Left ventricle myocardium superior (tissue), 1 donor: ENCODE measurements at regions not wholly inside any gene's neighbourhood (a gene's known extent, or its start where the extent isn't known, plus 50 kb on each side); places are given as distances from the start of the nearest gene placed in this dataset.
"Not testable (repeated sequence)": the region's sequence is repeated elsewhere in the genome, so short reads cannot be mapped to it uniquely, and the experiment has no call there.

ENCODE experiments used
- ATAC-seq: fragments of 200-7000 bp; cut with Tn5 transposase; one replicate; pipeline ENCODE4 v1.9.1; 2020; ENCODE audit warnings: mild to moderate bottlenecking, moderate library complexity
- DNase-seq: peaks from one replicate; pipeline ENCODE4 v3.0.0-alpha.2; 2020
- intact Hi-C: fragments of 100-400 bp; cut with micrococcal nuclease; formaldehyde crosslinking; loops from one replicate; pipeline ENCODE4 v1.11.0; 2022
- donor health status: DM: no; HTN: yes; CAD: no; lungs with severe emphysema.

DNA sequence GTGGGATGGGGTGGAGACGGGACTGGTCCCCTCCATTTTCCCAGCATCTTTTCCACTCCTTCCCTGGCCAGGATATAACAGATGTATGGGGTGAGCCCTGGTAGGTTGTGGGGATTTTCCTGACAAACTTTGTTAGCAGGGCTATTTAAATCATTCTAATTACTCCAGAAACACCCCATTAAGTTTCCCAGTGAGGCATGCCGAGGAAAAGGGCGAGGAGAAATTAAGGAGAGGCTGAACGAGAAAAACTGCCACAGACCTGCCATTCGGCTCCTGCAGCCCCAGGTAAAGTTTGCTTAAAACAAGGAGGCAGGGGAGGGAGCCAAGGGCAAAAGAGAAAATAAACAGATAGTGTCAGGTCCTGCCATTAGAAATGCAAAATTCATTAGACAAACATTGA is 428.2 kb downstream of the BUD13 start:
- intact Hi-C loops: no loop called here
- no peak for ATAC-seq
- no peak for DNase-seq

DNA sequence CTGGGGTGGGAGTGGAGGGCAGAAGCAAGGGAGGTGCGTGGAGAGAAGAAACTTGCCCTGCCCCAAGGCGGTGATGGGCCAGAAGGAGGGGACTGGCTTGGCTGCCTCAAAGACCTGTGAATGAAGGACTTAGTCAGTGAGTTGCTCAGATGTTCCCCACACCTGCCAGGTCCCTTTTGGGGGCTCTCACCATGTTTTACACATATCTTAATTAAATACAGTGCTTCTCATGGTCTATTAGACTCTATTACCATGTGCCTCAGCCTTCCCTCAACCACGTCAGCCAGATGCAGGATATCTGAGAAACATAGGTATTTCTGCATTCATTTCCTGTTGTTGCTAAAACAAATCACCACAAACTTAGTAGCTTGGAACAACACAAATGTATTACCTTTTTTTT is 429.5 kb downstream of the BUD13 start:
- intact Hi-C loops: no loop called here
- DNase-seq (no peak), ATAC-seq (no peak)

DNA sequence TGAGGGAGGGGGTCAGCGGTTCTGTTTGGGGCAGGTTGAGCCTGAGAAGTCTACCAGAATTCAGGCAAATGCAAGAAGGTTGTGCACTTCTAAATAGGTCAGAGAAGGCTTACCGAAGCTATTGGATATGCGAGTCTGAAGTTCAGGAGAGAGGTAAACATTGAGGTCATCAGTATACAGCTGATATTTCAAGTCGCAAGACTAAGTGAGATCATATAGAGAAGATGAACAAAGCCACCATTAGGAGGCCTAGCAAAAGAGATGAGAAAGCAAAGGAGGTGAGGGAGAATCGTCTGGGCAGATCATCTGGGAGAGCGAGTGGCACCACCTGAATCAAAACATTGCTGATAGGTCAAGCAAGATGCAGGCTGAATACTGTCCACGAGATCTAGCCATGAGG is 430.6 kb downstream of the BUD13 start:
- DNase-seq: no peak
- intact Hi-C loops: no loop called here
- no peak for ATAC-seq

DNA sequence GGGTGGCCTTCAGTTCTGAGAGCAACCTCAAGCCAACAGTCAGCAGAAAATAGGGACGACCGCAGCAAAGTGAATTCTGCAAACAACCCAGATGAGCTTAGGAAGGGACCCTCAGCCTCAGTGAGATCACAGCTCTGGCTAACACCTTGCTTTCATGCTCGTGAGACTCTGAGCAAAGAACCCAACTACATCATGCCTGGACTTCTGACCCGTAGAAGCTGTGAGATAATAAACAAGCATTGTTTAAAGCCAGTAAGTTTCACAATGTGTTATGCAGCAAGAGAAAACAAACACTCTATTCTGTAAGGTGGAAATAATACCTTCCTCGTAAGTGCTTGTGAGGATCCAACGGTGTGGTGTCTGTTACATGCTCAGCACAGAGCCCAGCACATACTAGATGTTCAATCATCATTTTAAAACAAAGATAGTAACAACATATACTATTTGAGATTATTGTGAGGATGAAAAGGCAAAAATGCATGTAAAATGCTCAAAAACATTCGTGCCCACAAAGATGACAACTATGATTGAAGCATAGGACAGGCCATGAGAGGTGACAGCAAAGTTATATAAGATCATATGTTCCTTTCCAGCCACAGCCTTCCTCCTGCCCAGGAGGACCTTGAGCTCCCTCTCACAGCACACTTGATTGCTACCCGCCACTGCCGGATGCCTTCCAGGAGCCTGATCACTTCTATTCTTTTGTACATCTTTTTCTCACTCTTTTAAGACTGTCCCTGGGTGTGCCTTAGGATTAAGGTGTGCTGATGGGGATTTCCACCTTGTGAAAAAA is 433.3 kb downstream of the BUD13 start:
- DNase-seq: no peak
- ATAC-seq: no peak
- intact Hi-C loops: no loop called here

DNA sequence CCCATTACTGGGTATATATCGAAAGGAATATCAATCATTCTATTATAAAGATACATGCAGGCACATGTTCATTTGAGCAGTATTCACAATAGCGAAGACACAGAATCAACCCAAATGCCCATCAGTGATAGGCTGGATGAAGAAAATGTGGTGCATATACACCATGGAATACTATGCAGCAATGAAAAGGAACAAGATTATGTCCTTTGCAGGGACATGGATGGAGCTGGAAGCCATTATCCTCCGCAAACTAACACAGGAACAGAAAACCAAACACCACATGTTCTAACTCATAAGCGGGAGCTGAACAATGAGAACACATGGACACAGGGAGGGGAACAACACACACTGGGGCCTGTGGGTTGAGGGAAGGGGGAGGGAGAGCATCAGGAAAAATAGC is 434.3 kb downstream of the BUD13 start:
- intact Hi-C loops, DNase-seq, ATAC-seq: not testable (repeated sequence)

DNA sequence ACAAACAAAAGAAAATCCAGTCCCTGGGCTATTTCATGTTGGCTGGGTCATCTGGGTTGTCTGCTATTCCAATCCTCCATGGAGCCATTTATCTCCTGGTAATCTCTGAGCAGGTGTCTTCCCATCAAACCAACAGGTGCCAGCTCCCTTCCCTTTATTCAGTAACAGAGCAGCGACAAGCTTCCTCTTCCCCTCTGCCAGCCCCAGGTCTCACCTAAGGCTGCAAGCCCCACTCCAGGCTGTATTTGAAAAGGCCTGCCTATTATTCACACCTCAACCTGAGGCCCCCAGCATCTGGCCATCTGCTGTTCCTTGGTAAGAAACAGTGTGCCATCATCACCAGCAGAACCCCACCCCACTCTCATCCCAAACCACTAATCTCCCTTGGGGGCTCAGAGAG is 436.2 kb downstream of the BUD13 start:
- no peak for DNase-seq
- intact Hi-C loops: no loop called here
- ATAC-seq: no peak

DNA sequence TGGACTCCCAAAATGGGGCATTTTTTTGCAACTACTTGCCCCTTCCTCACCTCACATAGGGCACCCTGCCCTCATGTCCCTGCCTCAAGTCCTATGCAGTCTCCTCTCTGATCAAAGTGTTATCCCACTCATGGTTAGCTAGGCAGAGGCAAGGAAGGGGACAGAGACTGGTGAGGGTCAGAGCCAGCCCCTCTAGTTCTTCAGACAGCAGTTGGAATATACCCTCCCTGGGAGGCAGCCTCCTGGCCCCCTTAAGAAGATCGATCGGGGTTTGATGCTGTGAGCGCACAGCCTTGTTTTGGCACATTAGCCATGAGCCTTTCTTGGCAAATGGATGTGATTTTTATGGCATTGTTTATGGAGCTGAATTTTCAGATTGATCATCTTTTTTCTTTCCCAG is 436.9 kb downstream of the BUD13 start:
- intact Hi-C loops: no loop called here
- no peak for ATAC-seq
- no peak for DNase-seq

DNA sequence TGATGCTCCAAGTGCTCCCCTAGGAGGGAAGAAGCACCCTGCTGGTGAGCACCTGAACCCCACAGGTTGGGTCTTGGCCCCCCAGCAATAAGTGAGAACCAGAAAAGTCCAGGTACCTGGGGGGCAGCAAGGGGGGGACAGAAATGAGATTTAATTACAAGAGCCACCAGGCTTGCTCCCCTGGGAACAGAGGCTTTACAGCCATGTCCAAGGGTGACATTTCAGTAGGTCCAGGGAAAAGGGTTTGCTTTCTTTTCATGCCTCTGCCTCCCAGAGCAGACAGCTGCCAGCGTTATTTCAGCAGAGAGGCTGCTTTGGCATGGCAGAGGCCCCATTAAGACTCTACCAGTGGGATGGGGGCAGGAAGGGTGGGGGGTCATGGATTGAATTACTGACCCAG is 437.7 kb downstream of the BUD13 start:
- no peak for DNase-seq
- intact Hi-C loops: no loop called here
- no peak for ATAC-seq

DNA sequence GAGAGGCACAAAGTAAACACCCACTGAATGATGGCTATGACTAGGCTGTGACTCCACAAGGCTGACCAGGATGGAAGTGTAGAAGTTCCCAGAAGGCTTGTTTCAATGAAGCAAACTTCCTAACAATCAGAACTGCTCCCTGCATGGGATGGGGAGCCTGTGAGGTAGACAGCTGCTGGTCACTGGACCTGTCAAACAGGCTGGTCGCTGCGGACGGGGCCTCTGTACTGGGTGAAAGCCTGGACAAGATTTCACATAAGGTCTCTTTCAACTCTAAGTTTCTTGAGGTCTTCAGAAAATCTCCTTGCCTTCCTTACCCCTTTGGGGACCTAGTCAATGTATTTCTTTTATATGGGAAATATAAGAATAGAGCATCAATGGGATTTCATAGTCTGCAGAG is 438.2 kb downstream of the BUD13 start:
- intact Hi-C loops: no loop called here
- ATAC-seq (no peak), DNase-seq (no peak)

DNA sequence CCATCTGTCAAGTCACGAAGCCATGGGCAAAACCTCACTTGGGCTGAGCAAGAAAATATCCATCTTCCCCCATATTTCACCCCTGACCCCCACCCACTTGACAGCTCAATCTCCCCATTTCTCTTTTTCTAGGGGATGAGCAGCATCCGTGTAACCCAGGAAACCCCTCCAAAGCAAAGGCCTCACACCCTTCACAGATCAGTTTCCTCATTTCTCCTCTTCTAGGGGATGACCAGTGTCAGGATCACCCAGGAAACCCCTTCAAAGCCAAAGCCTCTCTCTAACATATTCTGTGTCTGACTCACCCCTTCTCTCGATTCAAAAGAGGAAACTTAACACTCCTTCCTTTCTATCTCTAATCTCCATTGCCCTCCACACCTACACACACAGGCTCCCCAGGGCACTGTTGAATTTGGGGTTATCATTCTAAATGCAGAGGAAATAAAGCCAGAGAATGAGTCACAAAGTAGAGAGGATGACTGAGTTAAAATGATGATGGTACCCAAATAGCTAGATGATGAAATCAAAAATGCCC is 439.7 kb downstream of the BUD13 start:
- intact Hi-C loops: no loop called here
- DNase-seq (no peak), ATAC-seq (no peak)

DNA sequence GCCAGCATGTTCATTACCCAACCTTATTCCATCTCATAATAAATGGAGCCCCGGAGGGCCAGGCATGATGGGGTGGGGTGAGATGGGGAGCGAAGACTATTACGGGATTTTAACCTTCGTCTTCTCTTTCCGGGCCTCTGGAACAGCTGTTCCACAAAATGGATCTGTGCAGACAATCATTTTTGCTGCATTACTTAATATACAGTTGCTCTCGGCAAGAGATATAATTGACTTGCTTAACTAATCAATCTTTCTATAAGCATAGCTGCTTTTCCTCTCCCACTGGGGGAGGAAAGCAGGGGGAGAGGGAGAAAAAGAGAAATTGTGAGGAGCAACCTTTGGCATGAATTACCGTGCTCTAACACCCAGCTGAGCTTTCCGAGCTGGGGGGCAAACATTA is 440.4 kb downstream of the BUD13 start:
- ATAC-seq (no peak), DNase-seq (no peak)
- intact Hi-C loops: no loop called here

DNA sequence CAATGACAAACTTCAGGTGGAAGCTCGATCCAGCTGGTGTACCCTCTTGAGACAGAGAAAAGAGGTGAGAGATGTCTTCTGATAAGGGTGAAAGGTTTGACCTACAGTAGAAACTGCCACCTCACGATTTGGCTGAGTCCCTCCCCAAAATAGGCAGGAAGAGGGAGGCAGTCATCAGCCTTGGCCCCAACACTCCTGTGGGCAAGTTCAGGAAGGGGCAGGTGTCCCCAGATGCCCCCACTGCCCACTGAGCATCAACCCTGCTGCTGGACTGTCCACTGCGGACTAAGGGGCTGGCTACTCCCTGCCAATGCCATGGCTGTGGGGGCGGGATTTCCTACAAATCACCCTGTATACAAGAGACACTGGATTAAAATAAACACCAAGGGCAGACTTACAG is 441.4 kb downstream of the BUD13 start:
- intact Hi-C loops: no loop called here
- DNase-seq: no peak
- no peak for ATAC-seq

DNA sequence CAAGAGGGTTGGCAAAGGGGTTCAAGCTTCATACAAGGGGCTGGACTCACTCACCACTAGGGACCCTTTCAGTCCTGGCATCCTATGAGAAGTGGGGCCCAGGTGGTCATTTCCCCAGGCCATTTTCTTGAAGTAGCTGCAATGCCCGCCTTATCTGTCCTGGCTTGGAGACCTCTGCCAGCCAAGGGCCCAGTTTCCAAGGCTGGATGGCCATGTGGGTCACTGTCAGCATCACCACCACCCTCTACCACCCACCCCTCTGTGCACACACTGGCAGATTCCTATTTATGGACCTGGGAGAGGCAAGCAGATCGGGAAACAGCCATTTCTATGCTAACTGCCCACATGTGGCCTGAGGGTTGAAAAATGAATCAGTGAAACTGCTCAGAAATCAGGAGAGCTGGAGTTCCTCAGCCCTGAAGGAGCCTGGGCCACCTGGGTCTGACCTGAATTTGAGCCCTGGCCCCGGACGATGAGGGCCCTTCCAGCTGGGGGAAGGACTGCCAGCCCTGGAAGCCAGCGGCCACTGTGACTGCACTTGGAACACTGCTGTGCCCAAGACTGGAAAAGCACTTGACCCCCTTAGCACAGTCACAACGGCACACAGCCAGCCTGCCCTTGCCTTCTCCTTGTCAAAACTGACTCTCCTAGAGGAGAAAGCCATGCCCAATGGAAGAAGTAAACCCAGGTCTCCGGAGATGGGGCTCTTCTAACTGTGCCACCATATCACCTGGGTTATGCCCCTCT is 442.2 kb downstream of the BUD13 start:
- ATAC-seq (peak; percentile 53), DNase-seq (peak; percentile 37)
- intact Hi-C loops: no loop called here

DNA sequence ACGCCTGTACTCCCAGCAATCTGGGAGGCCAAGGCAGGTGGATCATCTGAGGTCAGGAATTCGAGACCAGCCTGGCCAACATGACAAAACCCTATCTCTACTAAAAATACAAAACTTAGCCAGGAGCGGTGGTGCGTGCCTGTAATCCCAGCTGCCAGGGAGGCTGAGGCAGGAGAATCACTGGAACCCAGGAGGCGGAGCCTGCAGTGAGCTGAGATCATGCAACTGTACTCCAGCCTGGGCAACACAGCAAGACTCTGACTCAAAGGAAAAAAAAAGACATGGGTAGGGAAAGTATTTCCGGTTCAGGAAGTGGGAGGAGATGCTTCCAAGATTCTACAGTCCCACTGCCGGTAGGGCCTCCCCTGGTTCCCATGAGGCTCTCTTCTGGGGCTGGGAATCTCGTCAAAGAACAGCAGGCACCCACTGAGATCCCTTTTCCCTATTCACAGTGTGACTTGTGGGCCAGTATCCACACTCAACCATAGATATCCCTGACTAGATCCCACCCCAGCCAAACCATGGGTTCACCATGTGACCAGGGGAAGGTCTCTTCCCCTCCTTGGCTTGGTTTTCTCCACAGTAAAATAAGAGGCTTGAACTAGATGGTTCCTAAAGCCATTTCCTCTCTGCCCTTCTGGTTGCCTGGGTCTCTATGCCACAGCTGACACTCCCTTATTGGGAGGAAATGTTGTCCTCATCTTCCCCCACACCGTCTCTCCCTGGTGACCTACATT is 443.3 kb downstream of the BUD13 start:
- ATAC-seq (no peak), DNase-seq (no peak)
- intact Hi-C loops: no loop called here

DNA sequence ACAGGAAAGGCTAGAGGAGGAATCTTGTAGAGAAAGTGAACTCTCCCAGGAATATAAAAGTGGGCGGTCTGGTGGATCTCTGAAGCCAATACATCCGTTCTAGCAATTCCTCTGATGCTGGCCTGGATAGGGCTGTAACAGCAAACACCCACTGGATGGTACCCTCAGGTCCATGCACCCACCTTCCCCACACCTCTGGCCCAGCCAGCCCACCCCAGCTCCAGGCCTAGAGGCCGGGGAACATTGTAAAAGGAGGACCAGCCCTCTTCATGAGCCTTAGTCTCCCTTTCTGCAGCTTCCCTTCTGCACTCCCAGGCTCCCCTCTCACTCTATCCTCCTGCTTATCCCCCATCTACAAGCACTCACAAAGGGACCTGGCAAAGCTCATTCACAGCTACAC is 443.9 kb downstream of the BUD13 start:
- intact Hi-C loops: no loop called here
- DNase-seq: no peak
- no peak for ATAC-seq

DNA sequence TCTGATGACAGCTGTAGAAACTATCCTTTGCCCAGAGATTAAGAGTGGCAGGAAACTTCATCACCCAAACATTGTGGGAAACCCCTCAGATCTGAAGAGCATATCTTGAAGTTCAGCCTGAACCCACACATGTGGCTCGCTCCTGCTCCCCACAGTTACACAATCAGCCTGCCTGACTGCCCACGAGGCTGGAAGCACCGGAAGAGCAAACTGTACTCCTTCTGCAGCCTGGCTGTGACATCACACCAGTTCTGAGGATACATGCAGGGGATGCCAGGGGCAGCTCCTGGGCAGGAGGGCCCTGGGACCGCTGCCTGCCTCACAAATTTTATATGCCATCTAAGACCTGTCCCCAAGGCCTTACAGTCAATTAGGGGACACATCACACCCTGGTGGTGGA is 444.4 kb downstream of the BUD13 start:
- no peak for ATAC-seq
- intact Hi-C loops: no loop called here
- DNase-seq: no peak

DNA sequence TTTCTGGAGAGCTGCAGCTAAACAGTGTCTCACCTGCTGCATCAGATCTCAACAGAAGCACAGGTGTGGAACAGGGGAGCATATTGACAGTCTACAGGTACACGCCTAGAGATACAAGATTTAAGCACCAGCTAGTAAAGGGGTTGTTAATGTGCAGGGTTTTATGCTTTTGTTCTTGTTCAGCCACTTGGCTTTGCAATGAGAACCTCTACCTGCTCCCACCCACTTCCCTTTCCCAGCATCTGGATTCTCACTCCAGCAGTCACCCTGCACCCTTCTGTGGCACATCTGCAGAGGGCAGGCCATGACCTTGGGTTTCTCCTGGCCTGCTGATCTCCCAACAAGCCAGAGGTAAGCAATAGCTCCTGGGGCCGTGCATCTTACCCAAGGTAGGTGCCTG is 446.6 kb downstream of the BUD13 start:
- intact Hi-C loops: no loop called here
- no peak for ATAC-seq
- no peak for DNase-seq

DNA sequence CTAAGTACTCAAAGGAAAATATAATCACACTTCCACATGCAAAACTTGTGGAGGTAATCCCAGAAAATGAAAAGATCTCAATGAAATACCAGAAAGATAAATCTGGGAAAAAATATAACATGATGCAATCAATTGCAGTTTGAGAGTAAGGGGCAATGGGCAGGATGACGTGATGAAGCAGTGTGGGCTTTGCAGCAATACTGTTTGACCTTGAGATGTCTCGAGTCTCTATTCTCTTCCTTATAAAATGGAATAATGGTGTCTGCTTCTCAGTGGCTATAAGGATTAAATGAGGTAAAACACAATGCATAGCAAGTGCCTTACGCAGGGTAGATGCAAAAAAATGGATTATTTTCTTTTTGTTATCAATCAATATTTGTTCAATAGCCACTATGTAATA is 447.5 kb downstream of the BUD13 start:
- no peak for ATAC-seq
- intact Hi-C loops: no loop called here
- DNase-seq: no peak

DNA sequence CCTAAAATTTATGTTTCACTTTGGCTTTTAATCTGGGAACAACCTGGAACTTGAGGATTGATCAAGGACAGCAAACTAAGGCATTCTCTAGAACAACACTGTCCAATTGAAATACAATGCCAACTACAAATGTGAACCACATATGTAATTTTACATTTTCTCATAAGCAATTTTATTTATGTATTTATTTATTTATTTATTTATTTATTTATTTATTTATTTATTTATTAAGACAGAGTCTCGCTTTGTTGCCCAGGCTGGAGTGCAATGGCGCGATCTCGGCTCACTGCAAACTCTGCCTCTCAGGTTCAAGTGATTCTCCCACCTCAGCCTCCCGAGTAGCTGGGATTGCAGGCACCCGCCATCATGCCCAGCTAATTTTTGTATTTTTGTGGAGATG is 448.7 kb downstream of the BUD13 start:
- intact Hi-C loops, ATAC-seq, DNase-seq: not testable (repeated sequence)

DNA sequence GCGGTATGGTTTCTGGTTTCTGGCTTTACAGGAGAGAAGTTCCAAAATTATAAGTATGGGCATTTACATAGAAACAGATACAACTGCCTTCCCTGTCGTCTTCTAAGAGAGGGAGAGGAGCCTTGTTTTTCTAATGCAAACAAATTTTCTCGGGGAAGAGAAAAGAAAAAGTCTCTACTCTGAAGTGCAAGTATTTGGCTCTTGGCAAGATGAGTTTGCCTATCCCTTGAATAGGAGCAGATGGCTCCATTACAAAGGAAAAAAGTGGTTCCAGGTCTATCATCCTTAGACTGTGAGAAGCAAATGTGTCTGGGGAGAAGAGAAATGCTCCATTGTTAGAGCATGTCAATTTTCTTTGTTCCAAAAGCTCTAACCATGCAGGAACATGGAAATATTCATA is 455.6 kb downstream of the BUD13 start:
- DNase-seq (no peak), ATAC-seq (no peak)
- intact Hi-C loops: no loop called here
